ENCODE measurements at regions not wholly inside any gene's neighbourhood (a gene's known extent, or its start where the extent isn't known, plus 50 kb on each side); places are given as distances from the start of the nearest gene placed in this dataset.

DNA sequence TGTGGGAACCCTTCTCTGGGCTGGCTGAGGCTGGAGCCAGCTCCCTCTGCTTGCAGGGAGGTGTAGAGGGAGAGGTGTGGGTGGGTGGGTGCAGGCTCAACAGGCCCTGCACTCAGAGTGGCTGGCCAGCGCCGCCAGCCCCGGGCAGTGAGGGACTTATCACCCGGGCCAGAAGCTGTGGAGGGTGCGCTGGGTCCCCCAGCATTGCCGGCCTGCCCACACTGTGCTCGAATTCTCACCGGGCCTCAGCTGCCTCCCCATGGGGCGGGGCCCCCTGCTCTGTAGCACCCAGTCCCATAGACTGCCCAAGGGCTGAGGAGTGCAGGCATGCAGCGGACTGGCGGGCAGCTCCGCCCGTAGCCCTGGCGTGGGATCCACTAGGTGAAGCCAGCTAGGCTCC is 190.7 kb upstream of the TAC1 start:
- Histone ChIP-seq H3K4me3 (no peak overlapping the region), H3K27me3 (no peaks in the 10 kb centered on the region), H3K36me3 (no peaks in the 10 kb centered on the region), H3K27ac (no peak overlapping the region), H3K4me1 (no peaks in the 10 kb centered on the region), H3K9me3 (no peaks in the 10 kb centered on the region)
- intact Hi-C loops (cut with DNase I; ENCODE audit: low total_unique reads) = no loop called here
- DNase-seq = no peak
- TF ChIP-seq, protein P1, sequence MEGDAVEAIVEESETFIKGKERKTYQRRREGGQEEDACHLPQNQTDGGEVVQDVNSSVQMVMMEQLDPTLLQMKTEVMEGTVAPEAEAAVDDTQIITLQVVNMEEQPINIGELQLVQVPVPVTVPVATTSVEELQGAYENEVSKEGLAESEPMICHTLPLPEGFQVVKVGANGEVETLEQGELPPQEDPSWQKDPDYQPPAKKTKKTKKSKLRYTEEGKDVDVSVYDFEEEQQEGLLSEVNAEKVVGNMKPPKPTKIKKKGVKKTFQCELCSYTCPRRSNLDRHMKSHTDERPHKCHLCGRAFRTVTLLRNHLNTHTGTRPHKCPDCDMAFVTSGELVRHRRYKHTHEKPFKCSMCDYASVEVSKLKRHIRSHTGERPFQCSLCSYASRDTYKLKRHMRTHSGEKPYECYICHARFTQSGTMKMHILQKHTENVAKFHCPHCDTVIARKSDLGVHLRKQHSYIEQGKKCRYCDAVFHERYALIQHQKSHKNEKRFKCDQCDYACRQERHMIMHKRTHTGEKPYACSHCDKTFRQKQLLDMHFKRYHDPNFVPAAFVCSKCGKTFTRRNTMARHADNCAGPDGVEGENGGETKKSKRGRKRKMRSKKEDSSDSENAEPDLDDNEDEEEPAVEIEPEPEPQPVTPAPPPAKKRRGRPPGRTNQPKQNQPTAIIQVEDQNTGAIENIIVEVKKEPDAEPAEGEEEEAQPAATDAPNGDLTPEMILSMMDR (IDR thresholded peaks at IDR 0.05) = no peak

DNA sequence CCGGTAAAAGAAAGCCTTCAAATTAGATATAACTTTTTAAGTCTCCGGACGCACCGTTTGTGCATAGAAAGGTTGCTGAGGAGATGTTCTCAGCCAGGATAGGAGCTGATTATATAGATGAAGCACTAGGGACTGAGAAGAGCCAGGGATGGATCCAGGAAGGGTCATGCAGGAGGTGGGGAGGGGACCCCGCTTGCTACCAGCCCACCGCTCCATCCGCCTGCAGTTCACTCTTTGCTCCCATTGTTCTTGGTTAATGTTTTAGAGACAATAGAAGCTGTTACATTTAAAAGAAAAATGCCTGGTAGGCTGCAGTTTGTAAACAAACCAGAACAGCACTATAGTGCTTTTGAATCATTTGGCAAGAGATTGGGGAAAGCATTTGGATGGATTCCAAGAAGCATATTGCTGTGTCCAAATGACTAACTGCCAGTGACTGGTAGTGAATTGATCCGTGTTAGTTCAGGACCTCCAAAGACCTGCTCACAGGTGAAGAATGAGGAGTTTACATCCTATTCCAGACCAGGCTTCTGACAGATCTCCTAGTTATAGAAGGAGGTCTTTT is 175.9 kb upstream of the TAC1 start:
- no peak overlapping the region for H3K27ac ChIP-seq
- no peak overlapping the region for H3K4me3 ChIP-seq
- TF ChIP-seq, protein P1 (IDR thresholded peaks at IDR 0.05) = no peak
- no peaks in the 10 kb centered on the region for H3K27me3 ChIP-seq
- H3K9me3 ChIP-seq = no peaks in the 10 kb centered on the region
- H3K4me1 ChIP-seq = no peaks in the 10 kb centered on the region
- no peaks in the 10 kb centered on the region for H3K36me3 ChIP-seq
- intact Hi-C loops (cut with DNase I; ENCODE audit: low total_unique reads) = no loop called here
- no peak for DNase-seq

DNA sequence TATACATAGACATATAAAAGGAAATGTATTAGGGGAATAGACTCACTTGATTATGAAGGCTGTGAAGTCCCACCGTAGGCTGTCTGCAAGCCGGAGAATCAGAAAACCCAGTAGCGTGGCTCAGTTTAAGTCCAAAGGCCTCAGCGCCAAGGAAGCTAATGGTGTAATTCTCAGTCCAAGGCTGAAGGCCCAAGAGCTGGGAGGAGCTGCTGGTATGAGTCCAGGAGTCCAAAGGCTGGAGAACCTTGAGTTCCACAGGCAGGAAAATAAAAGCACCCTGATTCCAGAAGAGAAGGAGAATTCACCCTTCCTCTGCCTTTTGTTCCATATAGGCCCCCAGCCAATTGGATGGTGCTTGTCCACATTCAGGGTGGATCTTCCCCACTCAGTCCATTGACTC is 166.2 kb upstream of the TAC1 start:
- Histone ChIP-seq H3K27ac (no peak overlapping the region), H3K27me3 (no peaks in the 10 kb centered on the region), H3K9me3 (peaks cover 0 to 4% (median 0%) of the 10 kb centered on the region in 3 donors), H3K4me3 (no peak overlapping the region), H3K36me3 (no peaks in the 10 kb centered on the region), H3K4me1 (no peaks in the 10 kb centered on the region)
- TF ChIP-seq, protein P1 (IDR thresholded peaks at IDR 0.05) = no peak
- DNase-seq = no peak
- intact Hi-C loops (cut with DNase I; ENCODE audit: low total_unique reads) = no loop called here

DNA sequence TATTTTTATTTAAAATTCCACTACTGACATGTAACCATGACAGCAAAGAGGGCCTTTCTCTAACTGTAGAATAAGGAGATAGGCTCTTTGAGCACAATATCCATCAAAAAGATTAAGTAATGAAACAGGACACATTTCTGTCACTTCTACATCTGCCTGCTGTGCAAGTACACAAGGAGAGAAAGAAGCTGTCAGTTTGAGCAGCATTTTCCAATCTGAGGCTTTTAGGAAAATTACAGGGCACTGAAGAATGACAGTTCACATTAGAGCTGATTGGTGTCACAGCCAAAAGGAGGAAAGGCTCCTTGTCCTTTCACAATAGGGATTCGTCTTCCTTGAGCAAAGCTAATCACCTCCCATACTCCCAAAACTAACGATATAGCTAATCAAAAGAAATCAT is 158.8 kb upstream of the TAC1 start:
- Histone ChIP-seq H3K4me1 (no peaks in the 10 kb centered on the region), H3K27me3 (no peaks in the 10 kb centered on the region), H3K4me3 (no peak overlapping the region), H3K27ac (no peak overlapping the region), H3K36me3 (no peaks in the 10 kb centered on the region), H3K9me3 (no peaks in the 10 kb centered on the region)
- intact Hi-C loops (cut with DNase I; ENCODE audit: low total_unique reads) = no loop called here
- TF ChIP-seq, protein P1 (IDR thresholded peaks at IDR 0.05) = no peak
- no peak for DNase-seq

DNA sequence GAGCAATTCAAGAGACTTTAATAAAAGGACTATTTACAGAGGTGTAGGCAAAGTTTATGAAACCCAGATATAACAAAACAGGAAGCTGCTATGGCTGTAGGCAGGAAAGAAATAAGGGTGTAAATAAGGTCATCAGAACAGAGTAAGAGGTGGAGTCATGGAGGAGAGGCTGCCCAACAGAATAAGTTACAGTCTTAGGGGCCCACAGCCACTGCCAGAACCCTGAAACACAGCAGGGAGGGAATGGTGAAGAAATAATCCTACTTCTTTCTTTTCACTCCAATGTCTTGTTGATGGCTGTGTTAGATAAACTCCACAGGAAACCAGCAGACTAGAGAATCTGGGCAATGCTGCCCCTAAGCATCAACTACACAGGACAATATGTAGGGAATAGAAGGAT is 155.8 kb upstream of the TAC1 start:
- H3K36me3 ChIP-seq = no peaks in the 10 kb centered on the region
- H3K27ac ChIP-seq = no peak overlapping the region
- no peaks in the 10 kb centered on the region for H3K9me3 ChIP-seq
- H3K4me3 ChIP-seq = no peak overlapping the region
- H3K4me1 ChIP-seq = no peaks in the 10 kb centered on the region
- TF ChIP-seq, protein P1 (IDR thresholded peaks at IDR 0.05) = no peak
- intact Hi-C loops (cut with DNase I; ENCODE audit: low total_unique reads) = no loop called here
- H3K27me3 ChIP-seq = no peaks in the 10 kb centered on the region
- DNase-seq = no peak

DNA sequence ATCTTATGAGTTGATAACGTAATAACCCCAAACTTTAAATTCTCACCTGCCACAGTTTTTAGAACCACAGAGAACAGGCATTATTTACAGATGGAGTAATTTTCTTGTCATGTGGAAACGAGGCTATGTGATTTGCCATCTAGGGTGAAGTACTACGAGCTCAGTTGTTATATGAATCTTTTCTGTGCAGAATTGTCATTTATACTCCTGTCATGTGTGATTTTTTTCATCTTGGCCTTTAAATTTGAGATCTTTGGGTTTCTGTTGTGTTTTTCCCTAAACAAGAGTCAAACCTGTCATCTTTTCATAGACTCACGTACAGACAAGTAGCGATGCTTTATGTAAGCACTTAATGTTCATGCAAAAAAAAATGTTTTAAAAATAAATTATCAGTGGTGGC is 153.7 kb upstream of the TAC1 start:
- no peak overlapping the region for H3K27ac ChIP-seq
- H3K36me3 ChIP-seq = no peaks in the 10 kb centered on the region
- H3K4me1 ChIP-seq = no peaks in the 10 kb centered on the region
- intact Hi-C loops (cut with DNase I; ENCODE audit: low total_unique reads) = no loop called here
- no peak for DNase-seq
- H3K9me3 ChIP-seq = peaks cover 0 to 4% (median 0%) of the 10 kb centered on the region in 3 donors
- no peak overlapping the region for H3K4me3 ChIP-seq
- TF ChIP-seq, protein P1 (IDR thresholded peaks at IDR 0.05) = no peak
- H3K27me3 ChIP-seq = no peaks in the 10 kb centered on the region

Data from tibial artery (tissue), 4 donors.